ENCODE measurements at regions not wholly inside any gene's neighbourhood (a gene's known extent, or its start where the extent isn't known, plus 50 kb on each side); places are given as distances from the start of the nearest gene placed in this dataset.

DNA sequence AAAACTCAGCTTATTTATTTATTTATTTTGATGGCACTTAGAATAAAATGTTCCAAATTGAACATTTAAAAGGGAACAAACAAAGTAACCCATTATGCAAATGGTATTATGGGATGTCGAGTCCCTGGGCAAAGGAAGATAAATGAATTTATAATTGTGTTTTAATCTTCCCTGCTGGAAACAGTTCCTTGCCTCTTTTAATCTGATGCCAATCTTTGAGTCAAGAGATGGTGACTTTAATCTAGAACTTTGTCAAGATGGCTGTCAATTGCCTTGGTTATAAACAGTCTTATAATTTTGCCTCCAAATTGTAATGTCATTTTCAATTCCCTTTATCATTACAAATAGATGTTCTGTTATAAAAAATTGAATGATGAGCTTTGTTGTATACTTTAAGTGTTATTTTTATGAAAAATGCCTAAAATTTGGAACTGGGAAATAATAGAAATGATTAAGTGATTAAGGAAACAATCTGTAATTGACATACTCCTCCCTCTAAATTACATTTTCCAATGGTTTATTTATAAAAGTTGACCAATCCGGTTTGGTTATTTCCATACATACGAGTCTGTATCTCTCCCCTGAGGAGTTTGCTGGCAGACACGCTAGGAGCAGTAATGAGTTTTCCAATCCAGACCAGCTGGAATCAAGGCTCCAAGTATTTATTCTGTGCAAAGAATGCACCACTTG lies 134.9 kb upstream of the FRMD6 start:
- H3K4me3 ChIP-seq (ENCODE audit: low read depth, low read length), result no peak overlapping the region
- H3K36me3 ChIP-seq (ENCODE audit: control insufficient read depth in 2 of 2, insufficient read depth in 1 of 2, low read length in 2 of 2), result no peaks in the 10 kb centered on the region
- no peaks in the 10 kb centered on the region; the same call in 1 of the 2 replicates for H3K4me1 ChIP-seq (ENCODE audit: control insufficient read depth, insufficient read depth, low read length)
- no peaks in the 10 kb centered on the region for H3K9me3 ChIP-seq (ENCODE audit: control insufficient read depth, insufficient read depth, low read depth, low read length)
- TF ChIP-seq ZNF654 (tag by site-specific recombination; IDR thresholded peaks at IDR 0.05; ENCODE audit: low read depth) (no peak), ZNF248 (tag by site-specific recombination; IDR thresholded peaks at IDR 0.05) (no peak), ZNF292 (tag by site-specific recombination; IDR thresholded peaks at IDR 0.05; ENCODE audit: borderline replicate concordance, low read depth) (no peak), EGR2 (tag by site-specific recombination; IDR thresholded peaks at IDR 0.05; ENCODE audit: low read depth) (no peak), OVOL3 (tag by site-specific recombination; IDR thresholded peaks at IDR 0.05) (no peak), ZNF776 (tag by site-specific recombination; IDR thresholded peaks at IDR 0.05; ENCODE audit: borderline replicate concordance) (no peak), ZBTB48 (tag by site-specific recombination; IDR thresholded peaks at IDR 0.05) (no peak), ZSCAN16 (tag by site-specific recombination; IDR thresholded peaks at IDR 0.05) (no peak)
- POLR2A ChIA-PET, result interaction anchor here (1.0 kb wide), 1 partner anchor 18 kb away, joined by 3 read pairs; no protein-coding TSS in a partner anchor
- CTCF ChIA-PET, result interaction anchor here (0.8 to 1.4 kb wide), 3 partner anchors 8 to 12 kb away, joined by 3 to 4 read pairs (median 3); no protein-coding TSS in a partner anchor
- H3K27ac ChIP-seq (ENCODE audit: extremely low read depth, low read depth, low read length), result no peak overlapping the region

DNA sequence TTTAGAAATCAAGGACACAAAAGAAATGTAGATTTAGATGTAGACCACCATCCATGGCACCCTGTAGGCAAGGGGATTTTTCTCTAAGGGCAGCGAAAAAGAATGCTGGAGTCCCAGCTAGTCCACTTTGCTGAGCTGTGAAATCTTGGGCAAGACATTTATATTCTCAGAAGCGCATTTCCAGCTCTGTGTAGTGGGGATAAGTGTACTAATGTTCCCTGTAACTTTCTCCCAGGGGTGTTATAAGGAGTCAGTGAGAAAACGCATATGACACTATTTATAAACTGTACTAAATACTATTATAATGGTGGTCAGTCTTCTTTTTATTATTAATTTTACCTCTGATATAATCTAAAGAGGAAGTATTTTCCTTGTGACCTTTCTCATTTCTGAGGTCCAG lies 133.4 kb upstream of the FRMD6 start:
- Histone ChIP-seq H3K4me3 (ENCODE audit: low read depth, low read length) (no peak overlapping the region), H3K4me1 (ENCODE audit: control insufficient read depth, insufficient read depth, low read length) (no peaks in the 10 kb centered on the region; the same call in 1 of the 2 replicates), H3K27ac (ENCODE audit: extremely low read depth, low read depth, low read length) (no peak overlapping the region), H3K9me3 (ENCODE audit: control insufficient read depth, insufficient read depth, low read depth, low read length) (no peaks in the 10 kb centered on the region), H3K36me3 (ENCODE audit: control insufficient read depth in 2 of 2, insufficient read depth in 1 of 2, low read length in 2 of 2) (no peaks in the 10 kb centered on the region)
- POLR2A ChIA-PET, result no interaction called here
- TF ChIP-seq ZNF529 (tag by site-specific recombination; IDR thresholded peaks at IDR 0.05; ENCODE audit: insufficient replicate concordance), result no peak
- no peak for TF ChIP-seq ZNF112 (tag by site-specific recombination; IDR thresholded peaks at IDR 0.05)
- no peak for TF ChIP-seq HOXC10 (CRISPR knock-in tag; IDR thresholded peaks at IDR 0.05)
- TF ChIP-seq, protein P1, sequence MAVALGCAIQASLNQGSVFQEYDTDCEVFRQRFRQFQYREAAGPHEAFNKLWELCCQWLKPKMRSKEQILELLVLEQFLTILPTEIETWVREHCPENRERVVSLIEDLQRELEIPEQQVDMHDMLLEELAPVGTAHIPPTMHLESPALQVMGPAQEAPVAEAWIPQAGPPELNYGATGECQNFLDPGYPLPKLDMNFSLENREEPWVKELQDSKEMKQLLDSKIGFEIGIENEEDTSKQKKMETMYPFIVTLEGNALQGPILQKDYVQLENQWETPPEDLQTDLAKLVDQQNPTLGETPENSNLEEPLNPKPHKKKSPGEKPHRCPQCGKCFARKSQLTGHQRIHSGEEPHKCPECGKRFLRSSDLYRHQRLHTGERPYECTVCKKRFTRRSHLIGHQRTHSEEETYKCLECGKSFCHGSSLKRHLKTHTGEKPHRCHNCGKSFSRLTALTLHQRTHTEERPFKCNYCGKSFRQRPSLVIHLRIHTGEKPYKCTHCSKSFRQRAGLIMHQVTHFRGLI (tag by site-specific recombination; IDR thresholded peaks at IDR 0.05), result no peak
- CTCF ChIA-PET, result no interaction called here

DNA sequence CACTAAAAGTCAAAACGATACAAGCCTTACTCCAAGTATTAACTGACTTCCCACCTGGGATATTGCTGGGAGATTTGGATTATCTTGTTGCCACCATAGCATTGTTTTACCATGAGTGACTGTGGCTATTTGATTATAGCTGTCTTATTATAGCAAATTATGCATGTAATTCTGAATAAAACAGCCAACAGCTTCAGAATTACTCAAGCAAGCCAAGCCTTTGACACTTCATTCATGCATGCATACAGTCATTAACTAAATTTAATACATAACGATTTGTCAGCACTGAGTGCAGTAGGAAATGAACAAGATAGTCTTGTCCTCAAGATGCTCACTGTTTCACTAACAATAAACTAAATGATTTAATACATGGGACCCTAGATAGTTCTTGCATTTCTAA lies 133.0 kb upstream of the FRMD6 start:
- no peak overlapping the region for H3K27ac ChIP-seq (ENCODE audit: extremely low read depth, low read depth, low read length)
- no peaks in the 10 kb centered on the region for H3K9me3 ChIP-seq (ENCODE audit: control insufficient read depth, insufficient read depth, low read depth, low read length)
- H3K36me3 ChIP-seq (ENCODE audit: control insufficient read depth in 2 of 2, insufficient read depth in 1 of 2, low read length in 2 of 2), result no peaks in the 10 kb centered on the region
- ChIA-PET POLR2A (no interaction called here), CTCF (no interaction called here)
- TF ChIP-seq SCRT1 (tag by site-specific recombination; IDR thresholded peaks at IDR 0.05; ENCODE audit: borderline replicate concordance), result no peak
- no peak for TF ChIP-seq ZNF76 (tag by site-specific recombination; IDR thresholded peaks at IDR 0.05; ENCODE audit: borderline replicate concordance, low read depth)
- TF ChIP-seq ZNF544 (tag by site-specific recombination; IDR thresholded peaks at IDR 0.05), result no peak
- no peak for TF ChIP-seq SP3 (tag by site-specific recombination; IDR thresholded peaks at IDR 0.05)
- TF ChIP-seq ZNF169 (tag by site-specific recombination; IDR thresholded peaks at IDR 0.05), result no peak
- no peak for TF ChIP-seq ZNF423 (tag by site-specific recombination; IDR thresholded peaks at IDR 0.05)
- no peak for TF ChIP-seq ZNF473 (tag by site-specific recombination; IDR thresholded peaks at IDR 0.05)
- TF ChIP-seq ZNF214 (tag by site-specific recombination; IDR thresholded peaks at IDR 0.05; ENCODE audit: borderline replicate concordance), result no peak
- no peak for TF ChIP-seq ZNF175 (tag by site-specific recombination; IDR thresholded peaks at IDR 0.05)
- no peak for TF ChIP-seq FEZF1 (tag by site-specific recombination; IDR thresholded peaks at IDR 0.05)
- no peak for TF ChIP-seq BCL11B (tag by site-specific recombination; IDR thresholded peaks at IDR 0.05; ENCODE audit: low read depth)
- TF ChIP-seq, protein P2, sequence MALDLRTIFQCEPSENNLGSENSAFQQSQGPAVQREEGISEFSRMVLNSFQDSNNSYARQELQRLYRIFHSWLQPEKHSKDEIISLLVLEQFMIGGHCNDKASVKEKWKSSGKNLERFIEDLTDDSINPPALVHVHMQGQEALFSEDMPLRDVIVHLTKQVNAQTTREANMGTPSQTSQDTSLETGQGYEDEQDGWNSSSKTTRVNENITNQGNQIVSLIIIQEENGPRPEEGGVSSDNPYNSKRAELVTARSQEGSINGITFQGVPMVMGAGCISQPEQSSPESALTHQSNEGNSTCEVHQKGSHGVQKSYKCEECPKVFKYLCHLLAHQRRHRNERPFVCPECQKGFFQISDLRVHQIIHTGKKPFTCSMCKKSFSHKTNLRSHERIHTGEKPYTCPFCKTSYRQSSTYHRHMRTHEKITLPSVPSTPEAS (tag by site-specific recombination; IDR thresholded peaks at IDR 0.05), result no peak
- no peak for TF ChIP-seq SP2 (tag by site-specific recombination; IDR thresholded peaks at IDR 0.05)
- H3K4me1 ChIP-seq (ENCODE audit: control insufficient read depth, insufficient read depth, low read length), result no peaks in the 10 kb centered on the region; the same call in 1 of the 2 replicates
- no peak overlapping the region for H3K4me3 ChIP-seq (ENCODE audit: low read depth, low read length)
